H1 (cell line): ENCODE measurements at regions not wholly inside any gene's neighbourhood (a gene's known extent, or its start where the extent isn't known, plus 50 kb on each side); places are given as distances from the start of the nearest gene placed in this dataset.

Experiments used
- CTCF ChIA-PET: fragments of 300-600 bp; sonication (Branson Sonifier 250); formaldehyde crosslinking; loops from one replicate; lab custom pipeline; 2021; ENCODE audit not compliant: partially characterized antibody; lab: Charles Lee
- POLR2A ChIA-PET: fragments of 300-600 bp; sonication (Branson Sonifier 250); formaldehyde crosslinking; loops from one replicate; lab custom pipeline; 2021; ENCODE audit warnings: inconsistent platforms; ENCODE audit not compliant: partially characterized antibody; lab: Charles Lee
- DNase-seq, 2 experiments: peaks; one replicate each; pipeline versions ENCODE4 v3.0.0 to v3.0.0-alpha.2; 2010 to 2022; ENCODE audit warnings: low spot score in 2 of 2, low read depth in 1 of 2, mixed read lengths in 1 of 2
- FAIRE-seq: peaks from 2 replicates; lab custom pipeline; 2011; peaks lifted over from hg19 to GRCh38; lab: Jason Lieb, UNC
- H2AFZ ChIP-seq: 2 replicates; pipeline ENCODE4 v1.8.1; 2012; ENCODE audit warnings: low read length, inconsistent platforms
- H2AK5ac ChIP-seq: 2 replicates; pipeline ENCODE4 v1.6.1; 2013; ENCODE audit warnings: low read depth, low read length
- H2BK120ac ChIP-seq: replicated peaks from 2 replicates; pipeline ENCODE3; 2013; ENCODE audit warnings: low read depth, low read length, inconsistent platforms
- H2BK12ac ChIP-seq: 2 replicates; pipeline ENCODE4 v1.6.1; 2013; ENCODE audit warnings: low read depth, low read length
- H2BK15ac ChIP-seq: 2 replicates; pipeline ENCODE4 v1.6.1; 2013; ENCODE audit warnings: low read length
- H2BK20ac ChIP-seq: 2 replicates; pipeline ENCODE4 v1.6.1; 2013; ENCODE audit warnings: low read length
- H2BK5ac ChIP-seq: 2 replicates; pipeline ENCODE4 v1.6.1; 2013; ENCODE audit warnings: low read depth, low read length
- H3K14ac ChIP-seq: 2 replicates; pipeline ENCODE4 v1.6.1; 2013; ENCODE audit warnings: inconsistent platforms; ENCODE audit not compliant: insufficient read length
- H3K18ac ChIP-seq: 2 replicates; pipeline ENCODE4 v1.6.1; 2013; ENCODE audit warnings: low read length; ENCODE audit errors: extremely low read depth
- H3K23ac ChIP-seq: 2 replicates; pipeline ENCODE4 v1.6.1; 2013; ENCODE audit warnings: inconsistent platforms; ENCODE audit not compliant: insufficient read length
- H3K23me2 ChIP-seq: 2 replicates; pipeline ENCODE4 v1.6.1; 2013; ENCODE audit warnings: low read depth, low read length
- H3K27ac ChIP-seq: 2 replicates; pipeline ENCODE4 v1.6.1; 2011; ENCODE audit warnings: low read depth, low read length, inconsistent platforms
- H3K27me3 ChIP-seq, 4 experiments: replicated peaks in 1 of 4; 1 replicate in 1 of 4; 2 replicates in 3 of 4; pipeline versions ENCODE4 v1.6.1 to v1.8.1; 2011 to 2013; ENCODE audit warnings: low read length in 3 of 4, mild to moderate bottlenecking in 3 of 4, inconsistent platforms in 2 of 4, mixed read lengths in 2 of 4, moderate library complexity in 1 of 4; ENCODE audit not compliant: control insufficient read depth in 3 of 4, insufficient read depth in 3 of 4; ENCODE audit errors: extremely low read depth in 1 of 4
- H3K36me3 ChIP-seq, 4 experiments: 2 replicates each; pipeline versions ENCODE4 v1.6.1 to v1.8.1; 2011 to 2013; ENCODE audit warnings: mild to moderate bottlenecking in 4 of 4, low read length in 3 of 4, moderate library complexity in 2 of 4, control low read depth in 1 of 4, inconsistent platforms in 1 of 4; ENCODE audit not compliant: insufficient read depth in 4 of 4, control insufficient read depth in 2 of 4
- H3K4ac ChIP-seq: replicated peaks from 2 replicates; pipeline ENCODE3; 2013; ENCODE audit warnings: low read length, low read depth, mixed read lengths, inconsistent platforms; ENCODE audit not compliant: insufficient read length
- H3K4me1 ChIP-seq, 4 experiments: replicated peaks in 1 of 4; 1 replicate in 1 of 4; 2 replicates in 3 of 4; pipeline versions ENCODE4 v1.6.1 to v1.8.1; 2011 to 2013; ENCODE audit warnings: low read length in 3 of 4, inconsistent platforms in 2 of 4, mixed read lengths in 1 of 4; ENCODE audit not compliant: insufficient read depth in 4 of 4, control insufficient read depth in 3 of 4
- H3K4me2 ChIP-seq, 2 experiments: 2 replicates each; pipeline versions ENCODE4 v1.6.1 to v1.8.1; 2011 to 2013; ENCODE audit warnings: low read depth in 2 of 2, low read length in 2 of 2, control low read depth in 1 of 2, inconsistent platforms in 1 of 2, mild to moderate bottlenecking in 1 of 2; ENCODE audit not compliant: insufficient read depth in 1 of 2
- H3K4me3 ChIP-seq, 4 experiments: fragments of 200-600, 300-600 bp in 1 of 4; sonication (generic), shearing (Covaris generic), sonication (Bioruptor Twin) in 1 of 4; 2 replicates each; pipeline versions ENCODE4 v1.5.1 to v1.8.1; 2011 to 2016; ENCODE audit warnings: low read length in 4 of 4, low read depth in 3 of 4, control low read depth in 2 of 4, inconsistent platforms in 2 of 4, mild to moderate bottlenecking in 2 of 4, mixed read lengths in 1 of 4, moderate library complexity in 1 of 4; ENCODE audit not compliant: insufficient read depth in 2 of 4; ENCODE audit errors: extremely low read depth in 1 of 4
- H3K56ac ChIP-seq: replicated peaks from 2 replicates; pipeline ENCODE3; 2013; ENCODE audit warnings: low read depth, mild to moderate bottlenecking, mixed read lengths, low read length, inconsistent platforms; ENCODE audit not compliant: insufficient read length
- H3K79me1 ChIP-seq: 2 replicates; pipeline ENCODE4 v1.6.1; 2013; ENCODE audit warnings: low read depth, low read length, control low read depth
- H3K79me2 ChIP-seq, 2 experiments: 2 replicates each; pipeline versions ENCODE4 v1.6.1 to v1.8.1; 2012 to 2013; ENCODE audit warnings: low read length in 2 of 2, mild to moderate bottlenecking in 2 of 2, inconsistent platforms in 1 of 2; ENCODE audit not compliant: insufficient read depth in 2 of 2, control insufficient read depth in 1 of 2
- H3K9ac ChIP-seq, 4 experiments: replicated peaks in 1 of 4; 1 replicate in 1 of 4; 2 replicates in 3 of 4; pipeline versions ENCODE4 v1.6.1 to v1.8.1; 2011 to 2013; ENCODE audit warnings: low read depth in 3 of 4, low read length in 3 of 4, control low read depth in 2 of 4, mild to moderate bottlenecking in 2 of 4, moderate library complexity in 2 of 4, inconsistent platforms in 1 of 4; ENCODE audit errors: extremely low read depth in 1 of 4
- H3K9me3 ChIP-seq, 2 experiments: 2 replicates each; pipeline versions ENCODE4 v1.6.1 to v1.8.1; 2012 to 2013; ENCODE audit warnings: mild to moderate bottlenecking in 2 of 2, moderate library complexity in 2 of 2, control low read depth in 1 of 2, inconsistent platforms in 1 of 2, low read depth in 1 of 2, low read length in 1 of 2, mixed read lengths in 1 of 2; ENCODE audit not compliant: insufficient read depth in 2 of 2
- H4K20me1 ChIP-seq, 2 experiments: replicated peaks in 1 of 2; 2 replicates each; pipeline versions ENCODE3 to v1.8.1; 2011 to 2013; ENCODE audit warnings: inconsistent platforms in 2 of 2, low read length in 2 of 2, mild to moderate bottlenecking in 1 of 2; ENCODE audit not compliant: insufficient read depth in 2 of 2, control insufficient read depth in 1 of 2
- H4K5ac ChIP-seq: 2 replicates; pipeline ENCODE4 v1.6.1; 2013; ENCODE audit warnings: low read length, low read depth, mixed read lengths, inconsistent platforms; ENCODE audit not compliant: insufficient read length
- H4K8ac ChIP-seq: 2 replicates; pipeline ENCODE4 v1.8.0; 2013; ENCODE audit warnings: mild to moderate bottlenecking, moderate library complexity, low read length, inconsistent platforms; ENCODE audit not compliant: insufficient read depth; ENCODE audit errors: extremely low read depth
- H4K91ac ChIP-seq: replicated peaks from 2 replicates; pipeline ENCODE3; 2013; ENCODE audit warnings: low read length, mixed read lengths, inconsistent platforms; ENCODE audit not compliant: insufficient read length
- CBX8 ChIP-seq: fragments of 300-800, 300-1000 bp; sonication (generic); IDR thresholded peaks from 2 replicates; pipeline ENCODE4 v1.7.1; 2016; ENCODE audit warnings: low read depth, low read length, borderline replicate concordance
- RNF2 ChIP-seq: fragments of 200-900, 300-1000 bp; sonication (generic); IDR thresholded peaks from 2 replicates; pipeline ENCODE4 v1.7.1; 2016; ENCODE audit warnings: borderline replicate concordance, low read depth, mild to moderate bottlenecking, antibody characterized with exemption, low read length; ENCODE audit not compliant: poor library complexity, severe bottlenecking; ENCODE audit errors: missing control alignments
- YY1 ChIP-seq: IDR thresholded peaks from 2 replicates; pipeline ENCODE4 v1.6.1; 2011; ENCODE audit warnings: low read depth, mild to moderate bottlenecking, low read length
- WGBS, 2 experiments: shearing (Covaris generic) in 1 of 2; methylation state at CpG; one replicate each; pipeline versions ENCODE4 v1.1.6 to v1.1.7; 2013 to 2015; ENCODE audit warnings: low lambda C conversion rate in 2 of 2, mixed read lengths in 2 of 2, inconsistent platforms in 1 of 2, low coverage in 1 of 2, missing lambda C conversion rate in 1 of 2; ENCODE audit not compliant: insufficient replicate concordance in 2 of 2, insufficient coverage in 1 of 2, insufficient read length in 1 of 2; ENCODE audit errors: extremely low coverage in 1 of 2, missing lambda C conversion rate in 1 of 2; 5-methylcytosine and 5-hydroxymethylcytosine counted together

- Histone ChIP-seq H2BK120ac (no peak overlapping the region), H2BK15ac (no peak overlapping the region), H3K9ac (no peak overlapping the region), H3K9me3 (no peaks in the 10 kb centered on the region), H3K4me2 (no peak overlapping the region), H3K27me3 (no peaks in the 10 kb centered on the region), H2BK5ac (no peak overlapping the region), H2AK5ac (no peak overlapping the region), H3K4ac (no peak overlapping the region), H3K79me1 (no peaks in the 10 kb centered on the region), H3K36me3 (no peaks in the 10 kb centered on the region), H3K4me3 (no peak overlapping the region), H3K18ac (no peak overlapping the region), H4K5ac (no peak overlapping the region), H4K8ac (no peak overlapping the region), H3K14ac (no peak overlapping the region), H3K79me2 (no peaks in the 10 kb centered on the region), H2AFZ (0 out of 2 replicates have a peak overlapping the region, but pooled peaks have one; percentile 66), H3K27ac (no peak overlapping the region), H2BK12ac (no peak overlapping the region), H4K20me1 (no peaks in the 10 kb centered on the region), H3K23me2 (no peaks in the 10 kb centered on the region), H2BK20ac (no peak overlapping the region), H4K91ac (no peak overlapping the region), H3K56ac (no peak overlapping the region), H3K4me1 (no peaks in the 10 kb centered on the region), H3K23ac (no peak overlapping the region)
- DNase-seq (no peak), FAIRE-seq (no peak)
- TF ChIP-seq YY1 (no peak), CBX8 (no peak), RNF2 (no peak)
- ChIA-PET CTCF (interaction anchor here (1.6 kb wide), 1 partner anchor 8 kb away, joined by 4 read pairs; no protein-coding TSS in a partner anchor), POLR2A (no interaction called here)
- 88% methylated on average over 2 of the region's 2 CpGs; no CpG with 5 or more reads in 1 of the 2 experiments for WGBS, 2 experiments
Observed at GRCh38 chr11:128053981-128054931, 533.1 kb downstream of the ETS1 start.
